Smooth muscle cell (in vitro differentiated cells): ENCODE measurements at regions not wholly inside any gene's neighbourhood (a gene's known extent, or its start where the extent isn't known, plus 50 kb on each side); places are given as distances from the start of the nearest gene placed in this dataset.

Experiments used
- DNase-seq: peaks from one replicate; lab custom pipeline; 2025; ENCODE audit not compliant: unreplicated experiment; lab: John Stamatoyannopoulos, UW
- H2AFZ ChIP-seq: fragments of 200-600 bp; sonication (generic); 2 replicates; pipeline ENCODE4 v1.6.0; 2016; ENCODE audit warnings: antibody characterized with exemption, low read depth, mild to moderate bottlenecking
- H3F3A ChIP-seq: fragments of 200-600 bp; sonication (generic); 2 replicates; pipeline ENCODE4 v1.6.0; 2017; ENCODE audit warnings: antibody characterized with exemption, low read depth
- H3K27ac ChIP-seq: fragments of 200-600 bp; sonication (generic); 2 replicates; pipeline ENCODE4 v1.5.1; 2016; ENCODE audit warnings: low read depth, mild to moderate bottlenecking
- H3K27me3 ChIP-seq: fragments of 200-600 bp; sonication (generic); 2 replicates; pipeline ENCODE4 v1.6.1; 2016; ENCODE audit warnings: low read depth, mild to moderate bottlenecking
- H3K36me3 ChIP-seq: fragments of 200-600 bp; sonication (generic); 2 replicates; pipeline ENCODE4 v1.5.1; 2016; ENCODE audit warnings: low read depth
- H3K4me1 ChIP-seq: fragments of 200-600 bp; sonication (generic); 2 replicates; pipeline ENCODE4 v1.5.1; 2016; ENCODE audit warnings: low read depth
- H3K4me2 ChIP-seq: fragments of 200-600 bp; sonication (generic); 2 replicates; pipeline ENCODE4 v1.6.0; 2016; ENCODE audit warnings: mild to moderate bottlenecking
- H3K4me3 ChIP-seq: fragments of 200-600 bp; sonication (generic); 2 replicates; pipeline ENCODE4 v1.5.1; 2016; ENCODE audit warnings: mild to moderate bottlenecking
- H3K79me2 ChIP-seq: fragments of 200-600 bp; sonication (generic); 2 replicates; pipeline ENCODE4 v1.6.0; 2016; ENCODE audit warnings: low read depth, mild to moderate bottlenecking
- H3K9ac ChIP-seq: fragments of 200-600 bp; sonication (generic); 2 replicates; pipeline ENCODE4 v1.6.0; 2016; ENCODE audit warnings: low read depth
- H3K9me3 ChIP-seq: fragments of 200-600 bp; sonication (generic); replicated peaks from 2 replicates; pipeline ENCODE4 v1.5.1; 2016; ENCODE audit warnings: low read depth
- H4K20me1 ChIP-seq: fragments of 200-600 bp; sonication (generic); 2 replicates; pipeline ENCODE4 v1.6.0; 2016; ENCODE audit warnings: low read depth
- WGBS: methylation state at CpG from one replicate; pipeline ENCODE4 v1.1.7; 2016; ENCODE audit warnings: low lambda C conversion rate; 5-methylcytosine and 5-hydroxymethylcytosine counted together
- TF ChIP-seq, protein P1 (sequence below): fragments of 200-600 bp; sonication (generic); IDR thresholded peaks from 2 replicates; pipeline ENCODE4 v1.5.1; 2017; ENCODE audit warnings: borderline replicate concordance, mild to moderate bottlenecking, antibody characterized with exemption; ENCODE audit not compliant: insufficient read depth, poor library complexity, severe bottlenecking

DNA sequence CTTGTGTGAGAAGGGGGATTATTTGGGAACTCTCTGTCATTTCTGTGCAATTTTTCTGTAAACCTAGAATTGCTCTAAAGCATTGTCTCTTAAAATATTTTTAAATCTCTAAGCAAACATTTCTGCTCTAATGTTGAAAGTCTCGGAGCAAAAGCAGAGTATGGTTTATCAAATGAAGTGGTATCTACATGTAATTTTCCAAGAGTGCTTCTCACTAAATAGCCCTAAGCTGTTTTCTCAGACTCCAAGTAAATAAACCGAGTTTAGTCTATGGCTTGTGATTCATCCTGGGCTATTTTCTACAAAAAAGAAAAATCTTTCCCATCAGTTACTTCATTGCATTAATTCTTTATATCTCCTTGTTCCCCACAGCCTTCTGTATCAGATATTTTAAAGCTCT is 90.8 kb downstream of the METTL4 start:
- H3F3A ChIP-seq, result no peaks in the 10 kb centered on the region
- no peaks in the 10 kb centered on the region for H3K4me1 ChIP-seq
- no peaks in the 10 kb centered on the region for H3K36me3 ChIP-seq
- H3K27ac ChIP-seq, result no peak overlapping the region
- no peaks in the 10 kb centered on the region for H3K9me3 ChIP-seq
- H4K20me1 ChIP-seq, result no peaks in the 10 kb centered on the region
- DNase-seq, result no peak
- TF ChIP-seq, protein P1, sequence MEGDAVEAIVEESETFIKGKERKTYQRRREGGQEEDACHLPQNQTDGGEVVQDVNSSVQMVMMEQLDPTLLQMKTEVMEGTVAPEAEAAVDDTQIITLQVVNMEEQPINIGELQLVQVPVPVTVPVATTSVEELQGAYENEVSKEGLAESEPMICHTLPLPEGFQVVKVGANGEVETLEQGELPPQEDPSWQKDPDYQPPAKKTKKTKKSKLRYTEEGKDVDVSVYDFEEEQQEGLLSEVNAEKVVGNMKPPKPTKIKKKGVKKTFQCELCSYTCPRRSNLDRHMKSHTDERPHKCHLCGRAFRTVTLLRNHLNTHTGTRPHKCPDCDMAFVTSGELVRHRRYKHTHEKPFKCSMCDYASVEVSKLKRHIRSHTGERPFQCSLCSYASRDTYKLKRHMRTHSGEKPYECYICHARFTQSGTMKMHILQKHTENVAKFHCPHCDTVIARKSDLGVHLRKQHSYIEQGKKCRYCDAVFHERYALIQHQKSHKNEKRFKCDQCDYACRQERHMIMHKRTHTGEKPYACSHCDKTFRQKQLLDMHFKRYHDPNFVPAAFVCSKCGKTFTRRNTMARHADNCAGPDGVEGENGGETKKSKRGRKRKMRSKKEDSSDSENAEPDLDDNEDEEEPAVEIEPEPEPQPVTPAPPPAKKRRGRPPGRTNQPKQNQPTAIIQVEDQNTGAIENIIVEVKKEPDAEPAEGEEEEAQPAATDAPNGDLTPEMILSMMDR, result no peak
- H2AFZ ChIP-seq, result peak overlapping the region; percentile 46
- no peak overlapping the region for H3K4me3 ChIP-seq
- H3K79me2 ChIP-seq, result no peaks in the 10 kb centered on the region
- no peaks in the 10 kb centered on the region for H3K27me3 ChIP-seq
- 37% methylated on average over 2 of the region's 2 CpGs for WGBS
- no peak overlapping the region for H3K4me2 ChIP-seq
- no peak overlapping the region for H3K9ac ChIP-seq

DNA sequence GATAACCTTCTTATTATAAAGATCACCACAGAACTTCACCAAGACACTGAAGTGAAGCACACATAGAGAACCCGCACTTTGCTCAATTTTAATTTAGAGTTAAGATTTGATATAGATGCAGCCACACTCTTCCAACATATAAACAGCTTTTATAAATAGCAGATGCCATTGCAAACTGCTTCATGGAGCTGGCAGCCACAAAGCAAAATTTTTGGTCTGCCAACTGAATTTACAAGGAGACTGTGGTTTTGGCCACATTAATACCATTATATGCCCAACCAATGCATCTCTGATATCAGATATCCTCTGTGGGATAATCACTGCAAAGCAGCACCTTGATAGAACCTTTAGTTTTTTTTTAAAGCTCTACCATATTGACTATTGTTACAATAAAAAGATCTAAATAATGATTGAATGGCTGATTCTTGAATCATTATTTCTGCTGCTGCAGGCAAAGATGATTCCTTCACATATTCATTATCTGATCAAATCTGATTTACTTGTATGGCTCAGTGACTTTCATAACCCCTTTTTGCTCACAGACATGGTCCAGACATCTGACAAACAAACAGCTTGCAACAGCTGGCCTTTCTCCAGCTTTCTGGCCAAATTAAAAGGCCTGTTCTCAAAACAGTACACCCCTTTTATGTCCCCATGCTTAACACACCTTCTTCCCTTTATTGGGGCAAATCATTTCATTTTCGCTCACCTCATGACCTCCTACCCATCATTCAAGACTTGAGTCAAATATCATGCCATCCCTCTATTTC is 88.4 kb downstream of the METTL4 start:
- no peaks in the 10 kb centered on the region for H3F3A ChIP-seq
- no peak for DNase-seq
- no peak overlapping the region for H3K4me3 ChIP-seq
- no peaks in the 10 kb centered on the region for H3K27me3 ChIP-seq
- TF ChIP-seq, protein P1, result no peak
- no peak overlapping the region for H3K27ac ChIP-seq
- 90% methylated on average over 2 of the region's 2 CpGs for WGBS
- H3K4me2 ChIP-seq, result no peak overlapping the region
- H3K4me1 ChIP-seq, result no peaks in the 10 kb centered on the region
- H3K79me2 ChIP-seq, result no peaks in the 10 kb centered on the region
- no peak overlapping the region for H2AFZ ChIP-seq
- H4K20me1 ChIP-seq, result no peaks in the 10 kb centered on the region
- no peaks in the 10 kb centered on the region for H3K36me3 ChIP-seq
- no peaks in the 10 kb centered on the region for H3K9me3 ChIP-seq
- H3K9ac ChIP-seq, result no peak overlapping the region

DNA sequence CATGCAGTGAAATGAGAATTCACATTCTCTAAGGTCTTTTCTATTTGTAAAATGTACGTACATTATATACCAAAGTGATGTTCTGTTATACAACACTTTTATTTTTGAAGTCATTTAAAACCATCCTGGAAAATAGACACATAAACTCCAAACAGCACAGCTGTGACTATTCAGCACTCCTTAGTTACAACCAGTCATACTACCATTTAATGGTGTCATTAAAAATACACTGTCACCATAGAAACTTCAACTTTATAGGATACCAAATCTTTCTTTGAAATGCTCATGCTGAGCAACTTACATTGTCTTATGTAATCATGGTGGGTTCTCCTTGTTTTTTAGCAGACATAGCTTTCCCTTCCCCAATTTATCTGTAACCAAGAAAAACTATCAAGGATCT is 85.3 kb downstream of the METTL4 start:
- H3K36me3 ChIP-seq, result no peaks in the 10 kb centered on the region
- no peak overlapping the region for H3K4me3 ChIP-seq
- H3K9ac ChIP-seq, result no peak overlapping the region
- H2AFZ ChIP-seq, result no peak overlapping the region
- H3K9me3 ChIP-seq, result no peaks in the 10 kb centered on the region
- H4K20me1 ChIP-seq, result no peaks in the 10 kb centered on the region
- no peak for DNase-seq
- H3K79me2 ChIP-seq, result no peaks in the 10 kb centered on the region
- no peaks in the 10 kb centered on the region for H3F3A ChIP-seq
- no peaks in the 10 kb centered on the region for H3K27me3 ChIP-seq
- H3K27ac ChIP-seq, result no peak overlapping the region
- 88% methylated on average over 1 of the region's 1 CpG for WGBS
- TF ChIP-seq, protein P1, result no peak
- H3K4me2 ChIP-seq, result no peak overlapping the region
- H3K4me1 ChIP-seq, result no peaks in the 10 kb centered on the region

DNA sequence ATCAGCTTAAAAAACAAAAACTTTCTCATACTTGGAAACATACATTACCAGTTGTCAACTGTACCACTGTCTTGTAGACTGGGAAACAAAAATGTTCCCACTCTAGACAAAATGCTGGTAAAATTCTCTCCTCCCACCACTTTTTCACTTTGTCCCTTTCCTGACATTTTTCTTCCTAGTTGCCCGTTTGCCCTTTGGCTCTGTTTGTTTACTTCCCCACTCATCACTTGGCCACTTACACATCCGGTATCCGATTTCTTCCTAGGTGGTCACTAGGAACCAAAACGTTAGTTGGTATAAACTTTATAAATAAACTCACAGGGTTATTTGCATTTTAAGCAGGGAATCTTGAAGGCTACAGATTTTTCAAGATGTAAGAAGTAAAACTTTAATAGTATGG is 84.9 kb downstream of the METTL4 start:
- no peak overlapping the region for H3K9ac ChIP-seq
- TF ChIP-seq, protein P1, result no peak
- no peaks in the 10 kb centered on the region for H3K4me1 ChIP-seq
- H3K27ac ChIP-seq, result no peak overlapping the region
- H4K20me1 ChIP-seq, result no peaks in the 10 kb centered on the region
- no peak overlapping the region for H2AFZ ChIP-seq
- 77% methylated on average over 4 of the region's 4 CpGs for WGBS
- no peaks in the 10 kb centered on the region for H3K36me3 ChIP-seq
- no peak for DNase-seq
- H3K27me3 ChIP-seq, result no peaks in the 10 kb centered on the region
- H3K9me3 ChIP-seq, result no peaks in the 10 kb centered on the region
- H3K4me3 ChIP-seq, result no peak overlapping the region
- H3K4me2 ChIP-seq, result no peak overlapping the region
- no peaks in the 10 kb centered on the region for H3F3A ChIP-seq
- no peaks in the 10 kb centered on the region for H3K79me2 ChIP-seq
